ENCODE measurements at regions not wholly inside any gene's neighbourhood (a gene's known extent, or its start where the extent isn't known, plus 50 kb on each side); places are given as distances from the start of the nearest gene placed in this dataset.
A peak's percentile ranks its signal among the peaks of the same experiment; 100 is the strongest.

DNA sequence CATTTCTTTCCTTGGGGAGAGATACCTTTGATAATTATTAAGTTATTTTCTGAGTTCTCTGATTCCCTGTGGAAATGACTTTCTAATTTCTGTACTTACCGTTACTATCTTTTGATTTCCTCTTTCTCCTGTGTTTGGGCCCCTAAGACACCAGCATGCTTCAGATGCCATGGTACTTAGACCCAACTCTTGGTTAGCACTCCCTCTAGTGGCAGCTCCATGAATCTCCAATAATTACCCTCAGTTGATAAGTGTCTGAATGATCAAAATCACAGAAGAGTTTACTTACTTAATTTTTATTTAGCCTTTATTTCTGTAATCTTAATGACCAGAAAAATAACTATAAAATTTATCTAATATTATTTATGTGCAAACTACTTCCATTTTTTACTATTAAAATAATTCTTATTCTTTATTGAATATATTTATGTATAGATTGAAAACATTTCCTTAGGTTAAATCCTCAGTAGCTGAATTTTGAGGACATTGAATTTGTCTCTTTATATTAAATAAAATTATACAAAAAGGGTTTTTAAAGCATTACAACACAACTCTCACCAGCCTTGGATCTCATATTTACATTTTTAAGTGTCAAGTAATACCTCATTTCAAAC, 300.4 kb downstream of the KCNS3 start:
- TF ChIP-seq, protein P1, sequence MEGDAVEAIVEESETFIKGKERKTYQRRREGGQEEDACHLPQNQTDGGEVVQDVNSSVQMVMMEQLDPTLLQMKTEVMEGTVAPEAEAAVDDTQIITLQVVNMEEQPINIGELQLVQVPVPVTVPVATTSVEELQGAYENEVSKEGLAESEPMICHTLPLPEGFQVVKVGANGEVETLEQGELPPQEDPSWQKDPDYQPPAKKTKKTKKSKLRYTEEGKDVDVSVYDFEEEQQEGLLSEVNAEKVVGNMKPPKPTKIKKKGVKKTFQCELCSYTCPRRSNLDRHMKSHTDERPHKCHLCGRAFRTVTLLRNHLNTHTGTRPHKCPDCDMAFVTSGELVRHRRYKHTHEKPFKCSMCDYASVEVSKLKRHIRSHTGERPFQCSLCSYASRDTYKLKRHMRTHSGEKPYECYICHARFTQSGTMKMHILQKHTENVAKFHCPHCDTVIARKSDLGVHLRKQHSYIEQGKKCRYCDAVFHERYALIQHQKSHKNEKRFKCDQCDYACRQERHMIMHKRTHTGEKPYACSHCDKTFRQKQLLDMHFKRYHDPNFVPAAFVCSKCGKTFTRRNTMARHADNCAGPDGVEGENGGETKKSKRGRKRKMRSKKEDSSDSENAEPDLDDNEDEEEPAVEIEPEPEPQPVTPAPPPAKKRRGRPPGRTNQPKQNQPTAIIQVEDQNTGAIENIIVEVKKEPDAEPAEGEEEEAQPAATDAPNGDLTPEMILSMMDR (IDR thresholded peaks at IDR 0.05; ENCODE audit: extremely low read depth in 1 of 2, insufficient read depth in 1 of 2, low read depth in 1 of 2, low read length in 2 of 2), result peak; percentile 62 to 67
- no peak for TF ChIP-seq MAX (IDR thresholded peaks at IDR 0.05; ENCODE audit: insufficient read depth, insufficient read length)

Data from endothelial cell of umbilical vein (primary cell).